Stimulated activated CD8-positive, alpha-beta memory T cell treated with anti-CD3 and anti-CD28 coated beads, Interleukin-12 subunit alpha, Interleukin-12 subunit beta, amount 100 ng/mL, for 4 hours (primary cell): ENCODE measurements at regions not wholly inside any gene's neighbourhood (a gene's known extent, or its start where the extent isn't known, plus 50 kb on each side); places are given as distances from the start of the nearest gene placed in this dataset.

Experiments
- DNase-seq: peaks from one replicate; pipeline ENCODE4 v3.0.0-alpha.2; 2020; ENCODE audit warnings: low read depth

- DNase-seq, result no peak
Measured at GRCh38 chr6:148213366-148213765, 129.3 kb upstream of the SASH1 start.

GRCh38 chr6:148214667-148215066 lies 128.0 kb upstream of the SASH1 start:
- no peak for DNase-seq

GRCh38 chr6:148217051-148217450 lies 125.6 kb upstream of the SASH1 start:
- no peak for DNase-seq

GRCh38 chr6:148217921-148218320 lies 124.7 kb upstream of the SASH1 start:
- DNase-seq, result no peak

- DNase-seq, result no peak
Measured at GRCh38 chr6:148218542-148219258, 123.9 kb upstream of the SASH1 start.

- no peak for DNase-seq
Measured at GRCh38 chr6:148221196-148221979, 121.2 kb upstream of the SASH1 start.

- DNase-seq, result no peak
Measured at GRCh38 chr6:148222376-148222775, 120.3 kb upstream of the SASH1 start.

- no peak for DNase-seq
Measured at GRCh38 chr6:148222846-148223245, 119.8 kb upstream of the SASH1 start.

- no peak for DNase-seq
Measured at GRCh38 chr6:148223424-148223842, 119.2 kb upstream of the SASH1 start.

GRCh38 chr6:148225871-148226270 lies 116.8 kb upstream of the SASH1 start:
- DNase-seq, result no peak

GRCh38 chr6:148226284-148226683 lies 116.4 kb upstream of the SASH1 start:
- DNase-seq, result no peak

GRCh38 chr6:148231572-148231971 lies 111.1 kb upstream of the SASH1 start:
- DNase-seq, result no peak

- no peak for DNase-seq
Measured at GRCh38 chr6:148235446-148235845, 107.2 kb upstream of the SASH1 start.

- no peak for DNase-seq
Measured at GRCh38 chr6:148238713-148239112, 103.9 kb upstream of the SASH1 start.

- no peak for DNase-seq
Measured at GRCh38 chr6:148239215-148239614, 103.4 kb upstream of the SASH1 start.

- no peak for DNase-seq
Measured at GRCh38 chr6:148239801-148240460, 102.7 kb upstream of the SASH1 start.

- DNase-seq, result no peak
Measured at GRCh38 chr6:148240461-148240840, 102.2 kb upstream of the SASH1 start.

- no peak for DNase-seq
Measured at GRCh38 chr6:148240861-148241477, 101.7 kb upstream of the SASH1 start.

GRCh38 chr6:148242180-148242579 lies 100.5 kb upstream of the SASH1 start:
- DNase-seq, result no peak

- no peak for DNase-seq
Measured at GRCh38 chr6:148244217-148244935, 98.3 kb upstream of the SASH1 start.

- no peak for DNase-seq
Measured at GRCh38 chr6:148247386-148248063, 95.1 kb upstream of the SASH1 start.
